PC-9 (cell line): ENCODE measurements at regions not wholly inside any gene's neighbourhood (a gene's known extent, or its start where the extent isn't known, plus 50 kb on each side); places are given as distances from the start of the nearest gene placed in this dataset.

Source experiments
- BruUV-seq: library from RNA; stranded (reverse); fragments of 400-500 nt; replicated peaks from 2 replicates; lab custom pipeline; 2021; lab: Mats Ljungman, UMichigan
- CTCF ChIA-PET: fragments of 300-600 bp; sonication (Branson Sonifier 250); formaldehyde crosslinking; loops from one replicate; lab custom pipeline; 2022; ENCODE audit warnings: antibody characterized with exemption; lab: Charles Lee
- POLR2A ChIA-PET: fragments of 300-600 bp; sonication (Branson Sonifier 250); formaldehyde crosslinking; loops from one replicate; lab custom pipeline; 2022; ENCODE audit warnings: antibody characterized with exemption; ENCODE audit not compliant: unreplicated experiment; lab: Charles Lee
- DNase-seq, 2 experiments: peaks; one replicate each; pipeline versions ENCODE4 v3.0.0 to v3.0.0-alpha.2; 2015 to 2022; ENCODE audit warnings: mixed read lengths in 1 of 2
- H2AFZ ChIP-seq: fragments of 200-600 bp; sonication (generic); 2 replicates; pipeline ENCODE4 v1.8.1; 2017; ENCODE audit warnings: antibody characterized with exemption
- H3F3A ChIP-seq: fragments of 200-600 bp; sonication (generic); 2 replicates; pipeline ENCODE4 v1.8.1; 2017; ENCODE audit warnings: antibody characterized with exemption, mild to moderate bottlenecking, low read depth; ENCODE audit not compliant: insufficient read depth
- H3K27ac ChIP-seq: fragments of 200-600 bp; sonication (generic); 2 replicates; pipeline ENCODE4 v1.6.1; 2016; ENCODE audit warnings: mixed run types
- H3K27me3 ChIP-seq: fragments of 200-600 bp; sonication (generic); 2 replicates; pipeline ENCODE4 v1.6.1; 2016; ENCODE audit warnings: low read depth, mixed run types; ENCODE audit not compliant: insufficient read depth
- H3K36me3 ChIP-seq: fragments of 200-600 bp; sonication (generic); 2 replicates; pipeline ENCODE4 v1.6.1; 2016; ENCODE audit warnings: low read depth, mixed run types
- H3K4me1 ChIP-seq: fragments of 200-600 bp; sonication (generic); replicated peaks from 2 replicates; pipeline ENCODE4 v1.6.1; 2016; ENCODE audit warnings: mixed run types; ENCODE audit not compliant: insufficient read depth
- H3K4me2 ChIP-seq: fragments of 200-600 bp; sonication (generic); 2 replicates; pipeline ENCODE4 v1.6.1; 2017; ENCODE audit warnings: mixed run types
- H3K4me3 ChIP-seq: fragments of 200-600 bp; sonication (generic); 2 replicates; pipeline ENCODE4 v1.6.1; 2016; ENCODE audit warnings: mixed run types
- H3K79me2 ChIP-seq: fragments of 200-600 bp; sonication (generic); 2 replicates; pipeline ENCODE4 v1.6.1; 2017; ENCODE audit warnings: low read depth, mixed run types
- H3K9me2 ChIP-seq: fragments of 200-600 bp; sonication (generic); 2 replicates; pipeline ENCODE4 v1.8.1; 2017; ENCODE audit warnings: mild to moderate bottlenecking; ENCODE audit not compliant: insufficient read depth
- H3K9me3 ChIP-seq: fragments of 200-600 bp; sonication (generic); 2 replicates; pipeline ENCODE4 v1.8.1; 2016; ENCODE audit warnings: low read depth; ENCODE audit not compliant: insufficient read depth
- H4K20me1 ChIP-seq: fragments of 200-600 bp; sonication (generic); 2 replicates; pipeline ENCODE4 v1.8.1; 2017; ENCODE audit not compliant: insufficient read depth
- CTCF ChIP-seq: fragments of 200-600 bp; sonication (generic); conservative IDR thresholded peaks from 2 replicates; pipeline ENCODE4 v1.6.1; 2017; ENCODE audit warnings: mixed run types, antibody characterized with exemption, mild to moderate bottlenecking, moderate library complexity
- EZH2 ChIP-seq: fragments of 200-600 bp; sonication (generic); IDR thresholded peaks from 2 replicates; pipeline ENCODE4 v1.8.0; 2017; ENCODE audit warnings: antibody characterized with exemption, low read depth
- intact Hi-C: fragments of 100-400 bp; cut with micrococcal nuclease; formaldehyde crosslinking; loops from one replicate; pipeline ENCODE4 v1.10.0; 2022; ENCODE audit not compliant: unreplicated experiment

- no peak for DNase-seq
- intact Hi-C loops, result no loop called here
- Histone ChIP-seq H4K20me1 (no peaks in the 10 kb centered on the region), H3K4me1 (no peaks in the 10 kb centered on the region), H3K9me2 (no peaks in the 10 kb centered on the region), H3K27ac (no peak overlapping the region), H3K79me2 (no peaks in the 10 kb centered on the region), H3K9me3 (no peaks in the 10 kb centered on the region), H2AFZ (no peak overlapping the region), H3K4me2 (no peak overlapping the region), H3F3A (no peaks in the 10 kb centered on the region), H3K4me3 (no peak overlapping the region), H3K27me3 (no peaks in the 10 kb centered on the region), H3K36me3 (no peaks in the 10 kb centered on the region)
- BruUV-seq, result no TSS peak
- CTCF ChIA-PET, result no interaction called here
- POLR2A ChIA-PET, result no interaction called here
- TF ChIP-seq EZH2 (no peak), CTCF (no peak)
Measured at GRCh38 chr14:43166163-43166562, 1340.9 kb downstream of the FSCB start.

- Histone ChIP-seq H4K20me1 (no peaks in the 10 kb centered on the region), H3K27ac (no peak overlapping the region), H3K4me2 (no peak overlapping the region), H3K9me2 (no peaks in the 10 kb centered on the region), H3K9me3 (no peaks in the 10 kb centered on the region), H3K36me3 (no peaks in the 10 kb centered on the region), H3K27me3 (no peaks in the 10 kb centered on the region), H3F3A (no peaks in the 10 kb centered on the region), H3K4me3 (no peak overlapping the region), H2AFZ (no peak overlapping the region), H3K79me2 (no peaks in the 10 kb centered on the region), H3K4me1 (no peaks in the 10 kb centered on the region)
- no TSS peak for BruUV-seq
- intact Hi-C loops, result no loop called here
- ChIA-PET POLR2A (no interaction called here), CTCF (no interaction called here)
- TF ChIP-seq EZH2 (no peak), CTCF (no peak)
- DNase-seq, result no peak
Measured at GRCh38 chr14:43165651-43166050, 1341.4 kb downstream of the FSCB start.

- no peaks in the 10 kb centered on the region for H3K27me3 ChIP-seq
- ChIA-PET CTCF (no interaction called here), POLR2A (no interaction called here)
- H3K4me3 ChIP-seq, result no peak overlapping the region
- no peak for DNase-seq
- no peak overlapping the region for H3K4me2 ChIP-seq
- H3K36me3 ChIP-seq, result no peaks in the 10 kb centered on the region
- no peak overlapping the region for H3K27ac ChIP-seq
- no peaks in the 10 kb centered on the region for H3K4me1 ChIP-seq
- BruUV-seq, result no TSS peak
- TF ChIP-seq EZH2, result no peak
- TF ChIP-seq CTCF, result no peak
- no peak overlapping the region for H2AFZ ChIP-seq
- intact Hi-C loops, result no loop called here
- H3F3A ChIP-seq, result no peaks in the 10 kb centered on the region
- no peaks in the 10 kb centered on the region for H3K79me2 ChIP-seq
- H3K9me3 ChIP-seq, result no peaks in the 10 kb centered on the region
- no peaks in the 10 kb centered on the region for H4K20me1 ChIP-seq
- no peaks in the 10 kb centered on the region for H3K9me2 ChIP-seq
Measured at GRCh38 chr14:43161477-43161876, 1345.6 kb downstream of the FSCB start.
